ENCODE measurements at regions not wholly inside any gene's neighbourhood (a gene's known extent, or its start where the extent isn't known, plus 50 kb on each side); places are given as distances from the start of the nearest gene placed in this dataset.

- intact Hi-C loops (cut with DNase I; ENCODE audit: low total_unique reads) = no loop called here
- TF ChIP-seq CTCF (IDR thresholded peaks at IDR 0.05) = no peak
- H3K27me3 ChIP-seq = no peaks in the 10 kb centered on the region
- no peaks in the 10 kb centered on the region for H3K36me3 ChIP-seq
- peaks cover 0 to 6% (median 0%) of the 10 kb centered on the region in 4 donors for H3K4me1 ChIP-seq
- no peak overlapping the region for H3K27ac ChIP-seq
- H3K9me3 ChIP-seq = no peaks in the 10 kb centered on the region
- no peak overlapping the region for H3K4me3 ChIP-seq
- no peak for DNase-seq
Observed at GRCh38 chr5:43993634-43994351, 390.8 kb downstream of the NNT start.

GRCh38 chr5:43985411-43985810 is 382.4 kb downstream of the NNT start:
- no peaks in the 10 kb centered on the region for H3K4me1 ChIP-seq
- H3K36me3 ChIP-seq = no peaks in the 10 kb centered on the region
- intact Hi-C loops (cut with DNase I; ENCODE audit: low total_unique reads) = no loop called here
- no peak overlapping the region for H3K4me3 ChIP-seq
- no peak for TF ChIP-seq CTCF (IDR thresholded peaks at IDR 0.05)
- no peaks in the 10 kb centered on the region for H3K27me3 ChIP-seq
- DNase-seq = no peak
- no peaks in the 10 kb centered on the region for H3K9me3 ChIP-seq
- H3K27ac ChIP-seq = no peak overlapping the region

- no peak for TF ChIP-seq CTCF (IDR thresholded peaks at IDR 0.05)
- intact Hi-C loops (cut with DNase I; ENCODE audit: low total_unique reads) = no loop called here
- Histone ChIP-seq H3K36me3 (no peaks in the 10 kb centered on the region), H3K27me3 (no peaks in the 10 kb centered on the region), H3K4me1 (no peaks in the 10 kb centered on the region), H3K9me3 (no peaks in the 10 kb centered on the region), H3K4me3 (no peak overlapping the region), H3K27ac (no peak overlapping the region)
- DNase-seq = no peak
Observed at GRCh38 chr5:43981556-43981955, 378.6 kb downstream of the NNT start.

- no peaks in the 10 kb centered on the region for H3K27me3 ChIP-seq
- H3K9me3 ChIP-seq = no peaks in the 10 kb centered on the region
- DNase-seq = no peak
- TF ChIP-seq CTCF (IDR thresholded peaks at IDR 0.05) = no peak
- H3K4me1 ChIP-seq = no peaks in the 10 kb centered on the region
- H3K27ac ChIP-seq = no peak overlapping the region
- no peaks in the 10 kb centered on the region for H3K36me3 ChIP-seq
- intact Hi-C loops (cut with DNase I; ENCODE audit: low total_unique reads) = no loop called here
- H3K4me3 ChIP-seq = no peak overlapping the region
Observed at GRCh38 chr5:43973908-43974307, 370.9 kb downstream of the NNT start.

GRCh38 chr5:43973318-43973717 is 370.3 kb downstream of the NNT start:
- Histone ChIP-seq H3K27me3 (no peaks in the 10 kb centered on the region), H3K9me3 (no peaks in the 10 kb centered on the region), H3K27ac (no peak overlapping the region), H3K36me3 (no peaks in the 10 kb centered on the region), H3K4me1 (no peaks in the 10 kb centered on the region), H3K4me3 (no peak overlapping the region)
- intact Hi-C loops (cut with DNase I; ENCODE audit: low total_unique reads) = no loop called here
- DNase-seq = no peak
- no peak for TF ChIP-seq CTCF (IDR thresholded peaks at IDR 0.05)

- intact Hi-C loops (cut with DNase I; ENCODE audit: low total_unique reads) = no loop called here
- DNase-seq = no peak
Observed at GRCh38 chr5:43967165-43967564, 364.2 kb downstream of the NNT start.

More at GRCh38 chr5:43967165-43967564, 364.2 kb downstream of the NNT start:
- Histone ChIP-seq H3K4me3 (no peak overlapping the region), H3K36me3 (no peaks in the 10 kb centered on the region), H3K9me3 (no peaks in the 10 kb centered on the region), H3K4me1 (no peaks in the 10 kb centered on the region), H3K27me3 (no peaks in the 10 kb centered on the region), H3K27ac (no peak overlapping the region)
- TF ChIP-seq CTCF (IDR thresholded peaks at IDR 0.05) = no peak

All from tibial artery (tissue), 4 donors.